Germinal center (tissue), 1 donor: ENCODE measurements at regions not wholly inside any gene's neighbourhood (a gene's known extent, or its start where the extent isn't known, plus 50 kb on each side); places are given as distances from the start of the nearest gene placed in this dataset.

Experiments used
- DNase-seq: peaks from one replicate; pipeline ENCODE4 v3.0.0; 2012; ENCODE audit warnings: mixed read lengths, low spot score

GRCh38 chr11:92875473-92875872 lies 94.0 kb upstream of the MTNR1B start:
- DNase-seq: no peak

DNA sequence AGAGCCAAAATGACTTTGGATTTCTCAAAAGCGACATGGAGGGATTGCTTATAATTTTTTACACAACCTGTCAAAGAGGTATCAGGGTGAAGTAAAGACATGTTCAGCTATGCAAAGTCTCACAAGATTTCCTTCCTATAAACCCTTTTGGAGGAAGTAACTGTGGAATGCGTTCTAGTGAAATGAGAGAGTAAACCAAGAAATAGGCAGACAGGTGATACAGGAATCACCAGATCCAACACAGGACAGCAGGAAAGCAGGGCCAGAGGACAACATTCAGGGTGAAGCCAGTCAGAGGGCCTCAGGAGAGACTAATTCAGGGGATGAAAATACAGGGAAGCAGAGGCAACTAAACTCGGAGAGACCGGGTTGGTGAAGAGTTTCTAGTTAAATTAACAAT lies 90.4 kb upstream of the MTNR1B start:
- no peak for DNase-seq

DNA sequence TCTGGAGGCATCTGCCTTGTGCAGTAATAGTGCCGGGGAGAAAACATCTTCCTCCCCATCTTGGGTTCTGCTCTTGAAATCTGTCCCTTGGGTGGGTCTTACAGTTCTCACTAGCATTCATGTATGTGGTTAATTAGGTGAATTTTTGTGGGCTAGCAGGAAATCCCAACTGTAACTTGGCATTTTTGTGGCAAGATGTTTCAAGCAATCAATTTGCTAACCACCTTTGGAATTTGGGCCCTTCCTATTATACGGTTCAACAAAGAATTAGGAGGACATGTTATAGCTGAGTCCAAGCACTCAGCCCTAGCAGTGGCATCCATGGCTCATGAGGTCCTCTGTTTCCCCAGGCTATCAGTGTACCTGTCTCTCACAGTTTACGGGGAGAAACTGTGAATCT lies 89.1 kb upstream of the MTNR1B start:
- no peak for DNase-seq

DNA sequence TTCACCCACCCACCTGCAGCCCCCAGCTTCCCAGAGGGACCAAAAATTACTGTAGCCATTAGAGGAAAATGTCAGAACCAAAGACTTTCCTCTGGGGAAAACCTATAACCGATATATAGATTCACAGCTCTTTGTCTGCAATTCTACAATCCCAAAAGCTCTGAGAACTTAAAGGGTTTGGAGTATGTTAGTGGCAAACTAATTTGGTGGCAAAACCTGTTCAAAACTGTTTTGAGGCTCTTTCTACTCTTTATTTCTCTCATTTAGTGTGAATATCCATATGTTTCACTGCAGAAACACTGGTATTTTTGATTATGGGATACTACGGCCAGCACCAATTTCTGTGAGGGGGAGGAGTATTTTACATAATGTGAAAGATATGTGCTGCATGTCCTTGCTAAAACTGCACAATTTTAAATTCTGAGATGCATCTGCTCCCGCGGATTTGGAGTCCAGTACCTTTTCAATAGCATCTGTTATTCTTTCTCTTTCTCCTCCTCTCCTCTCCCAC lies 87.5 kb upstream of the MTNR1B start:
- DNase-seq: no peak

DNA sequence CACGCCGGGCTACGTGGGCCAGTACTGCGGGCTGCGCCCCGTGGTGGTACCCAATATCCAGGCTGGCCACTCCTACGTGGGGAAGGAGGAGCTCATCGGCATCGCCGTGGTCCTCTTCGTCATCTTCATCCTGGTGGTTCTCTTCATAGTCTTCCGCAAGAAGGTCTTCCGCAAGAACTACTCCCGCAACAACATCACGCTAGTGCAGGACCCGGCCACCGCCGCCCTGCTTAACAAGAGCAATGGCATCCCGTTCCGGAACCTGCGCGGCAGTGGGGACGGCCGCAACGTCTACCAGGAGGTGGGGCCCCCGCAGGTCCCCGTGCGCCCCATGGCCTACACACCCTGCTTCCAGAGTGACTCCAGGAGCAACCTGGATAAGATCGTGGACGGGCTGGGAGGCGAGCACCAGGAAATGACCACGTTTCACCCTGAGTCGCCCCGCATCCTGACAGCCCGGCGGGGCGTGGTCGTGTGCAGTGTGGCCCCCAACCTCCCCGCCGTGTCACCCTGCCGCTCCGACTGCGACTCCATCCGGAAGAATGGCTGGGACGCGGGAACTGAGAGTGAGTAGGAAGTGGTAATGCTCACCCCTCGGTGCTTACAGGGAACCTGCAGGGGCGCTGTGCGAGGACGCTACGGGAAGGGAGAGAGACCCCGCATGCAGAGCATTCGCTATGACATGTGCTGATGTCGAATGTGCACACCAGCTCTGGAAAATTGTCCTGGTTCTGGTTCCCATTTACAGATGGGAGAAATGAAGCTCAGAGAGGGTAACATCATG lies 86.4 kb upstream of the MTNR1B start:
- no peak for DNase-seq

- no peak for DNase-seq
These were observed 83.9 kb upstream of the MTNR1B start for GRCh38 chr11:92885600-92885999.

- DNase-seq: peak; percentile 46
These were observed 83.1 kb upstream of the MTNR1B start for GRCh38 chr11:92886243-92886905.

- no peak for DNase-seq
These were observed 80.8 kb upstream of the MTNR1B start for GRCh38 chr11:92888696-92889095.

DNA sequence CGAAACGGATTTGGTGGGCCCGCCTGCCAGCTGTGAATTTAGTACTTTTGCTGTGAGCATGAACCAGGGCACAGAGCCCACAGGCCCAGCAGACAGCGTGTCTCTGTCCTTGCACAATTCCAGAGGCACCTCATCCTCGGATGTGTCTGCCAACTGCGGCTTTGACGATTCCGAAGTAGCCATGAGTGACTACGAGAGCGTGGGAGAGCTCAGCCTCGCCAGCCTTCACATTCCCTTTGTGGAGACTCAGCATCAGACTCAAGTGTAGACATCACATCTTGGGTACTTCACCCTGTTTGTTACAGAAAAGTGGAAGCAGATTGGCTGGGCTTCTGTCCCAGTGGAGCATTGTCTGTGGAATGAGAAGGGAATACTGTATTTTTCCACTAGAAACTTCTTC lies 78.6 kb upstream of the MTNR1B start:
- no peak for DNase-seq

- no peak for DNase-seq
These were observed 76.4 kb upstream of the MTNR1B start for GRCh38 chr11:92892802-92893684.

GRCh38 chr11:92894197-92894596 lies 75.3 kb upstream of the MTNR1B start:
- DNase-seq: no peak

DNA sequence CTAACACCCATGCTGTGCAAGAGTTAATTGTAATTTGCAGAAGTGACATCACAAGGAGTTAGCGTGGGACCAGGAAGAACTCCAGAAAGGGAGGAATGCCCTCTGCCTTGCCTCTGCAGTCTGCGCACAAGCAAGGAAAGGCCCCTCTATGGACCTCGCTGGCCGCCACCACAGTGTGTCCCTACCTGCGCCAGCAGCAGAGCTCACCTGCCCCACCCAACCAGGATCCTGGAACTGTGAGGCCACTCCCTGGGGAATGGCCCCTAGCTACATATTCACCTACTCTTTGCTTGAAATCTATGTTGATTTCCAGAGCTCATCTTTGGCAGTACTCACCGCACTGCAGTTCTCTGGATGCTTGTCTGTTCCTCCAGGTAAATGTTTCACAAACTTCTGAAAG lies 72.0 kb upstream of the MTNR1B start:
- no peak for DNase-seq

DNA sequence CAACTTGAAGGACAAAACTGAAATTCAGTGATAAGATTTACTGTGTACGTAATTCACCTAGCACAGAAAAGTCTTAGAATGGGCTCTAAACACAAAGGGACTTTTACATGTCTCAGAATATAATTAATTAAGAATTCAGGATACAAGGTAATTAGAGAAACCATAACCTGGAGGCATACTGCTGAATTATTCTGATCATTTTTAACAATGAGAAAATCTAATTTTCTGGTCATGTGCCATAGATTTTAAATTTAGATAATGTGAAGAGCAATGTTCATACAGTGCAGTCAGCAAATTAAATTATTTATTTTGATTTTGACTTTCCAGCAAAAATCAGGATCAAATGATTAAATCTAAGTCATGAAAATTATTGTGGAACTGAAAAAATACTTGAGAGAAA lies 67.0 kb upstream of the MTNR1B start:
- no peak for DNase-seq

DNA sequence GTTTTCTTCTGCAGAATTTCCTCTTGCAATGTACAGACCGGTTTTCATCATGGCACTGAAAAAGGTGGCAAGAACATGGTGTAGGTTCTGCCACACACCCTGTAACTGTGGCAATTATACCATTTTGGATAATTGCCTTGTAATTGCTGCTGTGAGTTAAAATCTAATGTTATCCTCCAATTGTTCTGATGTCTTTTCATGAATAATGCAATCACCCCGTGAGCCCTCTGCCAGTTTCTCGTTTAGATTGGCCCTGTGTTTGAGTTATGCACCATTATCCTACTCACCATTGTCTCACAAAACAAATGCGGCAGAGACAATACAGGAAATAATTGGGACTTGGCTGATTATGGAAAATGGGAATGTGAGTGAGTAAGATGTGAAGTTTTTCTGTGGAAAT lies 61.8 kb upstream of the MTNR1B start:
- DNase-seq: no peak

- DNase-seq: no peak
These were observed 60.2 kb upstream of the MTNR1B start for GRCh38 chr11:92909214-92909613.

DNA sequence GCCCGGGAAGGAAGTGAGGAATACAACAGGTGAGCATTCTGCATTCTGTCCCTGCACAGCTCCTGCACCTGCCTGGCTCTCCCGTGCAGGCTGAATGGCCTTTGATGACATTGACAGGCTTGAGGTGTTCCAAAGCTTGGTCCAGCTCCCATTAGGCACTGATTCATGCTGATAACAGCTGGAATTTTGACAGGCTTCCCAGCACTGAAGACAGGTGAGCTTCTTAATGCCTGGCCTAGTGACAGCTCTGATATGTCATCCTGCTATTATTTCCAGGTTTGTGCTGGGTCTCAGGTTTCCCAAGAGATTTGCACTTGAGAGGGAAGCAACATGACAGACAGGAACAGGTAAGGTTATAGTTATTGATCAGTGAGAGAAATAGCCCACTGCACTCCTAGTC lies 58.0 kb upstream of the MTNR1B start:
- no peak for DNase-seq

DNA sequence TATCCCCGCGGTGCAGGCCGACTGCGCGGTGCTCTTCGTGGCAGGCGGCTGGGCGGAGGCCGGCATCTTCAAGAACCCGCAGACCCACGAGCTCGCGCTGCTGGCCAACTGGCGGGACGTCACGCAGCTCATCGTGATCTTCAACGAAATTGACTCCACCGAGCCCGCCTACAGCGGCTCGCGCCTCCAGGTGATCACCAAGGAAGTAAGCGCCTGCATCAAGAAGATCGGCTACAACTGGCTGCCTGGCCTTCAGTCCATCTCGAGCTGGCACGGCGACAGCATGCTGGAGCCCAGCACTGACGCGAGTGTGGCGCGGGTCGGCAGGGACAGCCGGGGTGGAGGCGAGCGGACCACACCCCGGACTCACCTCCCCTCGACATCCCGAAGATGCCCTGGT lies 53.9 kb upstream of the MTNR1B start:
- DNase-seq: no peak

GRCh38 chr11:92916299-92916698 lies 53.2 kb upstream of the MTNR1B start:
- DNase-seq: no peak

GRCh38 chr11:92917927-92918326 lies 51.5 kb upstream of the MTNR1B start:
- no peak for DNase-seq

GRCh38 chr11:92919048-92919447 lies 50.4 kb upstream of the MTNR1B start:
- DNase-seq: no peak
